OCI-LY1 (cell line): ENCODE measurements at regions not wholly inside any gene's neighbourhood (a gene's known extent, or its start where the extent isn't known, plus 50 kb on each side); places are given as distances from the start of the nearest gene placed in this dataset.

Source experiments
- H2AFZ ChIP-seq: fragments of 200-600 bp; sonication (generic), shearing (Covaris generic); 2 replicates; pipeline ENCODE4 v1.6.0; 2014; ENCODE audit warnings: antibody characterized with exemption, mild to moderate bottlenecking, low read length
- H3F3A ChIP-seq: fragments of 200-600 bp; sonication (generic), shearing (Covaris generic); 2 replicates; pipeline ENCODE4 v1.6.0; 2014; ENCODE audit warnings: mild to moderate bottlenecking, antibody characterized with exemption, low read length, moderate library complexity; ENCODE audit not compliant: insufficient read depth
- H3K27ac ChIP-seq: fragments of 200-600 bp; sonication (generic); 2 replicates; pipeline ENCODE4 v1.5.1; 2014; ENCODE audit warnings: low read length, mixed run types, mild to moderate bottlenecking, low read depth; ENCODE audit not compliant: poor library complexity, severe bottlenecking
- H3K27me3 ChIP-seq: fragments of 200-600 bp; sonication (generic); 2 replicates; pipeline ENCODE4 v1.6.0; 2014; ENCODE audit warnings: antibody characterized with exemption, mild to moderate bottlenecking, low read length, moderate library complexity; ENCODE audit not compliant: insufficient read depth
- H3K36me3 ChIP-seq: fragments of 200-600 bp; sonication (generic); 2 replicates; pipeline ENCODE4 v1.6.1; 2014; ENCODE audit warnings: mild to moderate bottlenecking, antibody characterized with exemption, low read length, moderate library complexity, mixed read lengths; ENCODE audit not compliant: insufficient read depth
- H3K4me1 ChIP-seq: fragments of 200-600 bp; sonication (generic); 2 replicates; pipeline ENCODE4 v1.5.1; 2014; ENCODE audit warnings: mild to moderate bottlenecking, low read length, moderate library complexity; ENCODE audit not compliant: insufficient read depth, severe bottlenecking
- H3K4me2 ChIP-seq: fragments of 200-600 bp; sonication (generic), shearing (Covaris generic); 2 replicates; pipeline ENCODE4 v1.6.1; 2014; ENCODE audit warnings: low read length
- H3K4me3 ChIP-seq: fragments of 200-600 bp; sonication (generic); 2 replicates; pipeline ENCODE4 v1.5.1; 2014; ENCODE audit warnings: low read length, low read depth, mild to moderate bottlenecking, mixed read lengths; ENCODE audit not compliant: poor library complexity, severe bottlenecking
- H3K79me2 ChIP-seq: fragments of 200-600 bp; shearing (Covaris generic); 2 replicates; pipeline ENCODE4 v1.6.1; 2016; ENCODE audit warnings: mixed run types, low read length, mixed read lengths; ENCODE audit not compliant: insufficient read depth
- H3K9ac ChIP-seq: fragments of 200-600 bp; sonication (generic), shearing (Covaris generic); 2 replicates; pipeline ENCODE4 v1.6.1; 2014; ENCODE audit warnings: mild to moderate bottlenecking, low read length, mixed read lengths
- H3K9me2 ChIP-seq: fragments of 200-600 bp; sonication (generic), shearing (Covaris generic); 2 replicates; pipeline ENCODE4 v1.6.1; 2014; ENCODE audit warnings: low read depth, mild to moderate bottlenecking, low read length, mixed read lengths
- H3K9me3 ChIP-seq: fragments of 200-600 bp; shearing (Covaris generic); 2 replicates; pipeline ENCODE4 v1.6.1; 2014; ENCODE audit warnings: low read length, mixed read lengths
- H4K20me1 ChIP-seq: fragments of 200-600 bp; sonication (generic), shearing (Covaris generic); 2 replicates; pipeline ENCODE4 v1.6.0; 2016; ENCODE audit warnings: mild to moderate bottlenecking, low read length; ENCODE audit not compliant: insufficient read depth
- CTCF ChIP-seq: fragments of 200-600 bp; sonication (generic), shearing (Covaris generic); IDR thresholded peaks from 2 replicates; pipeline ENCODE4 v1.5.1; 2017; ENCODE audit warnings: mild to moderate bottlenecking, antibody characterized with exemption, low read length, moderate library complexity, mixed read lengths
- EZH2 ChIP-seq: fragments of 200-600 bp; sonication (generic), shearing (Covaris generic); IDR thresholded peaks from 2 replicates; pipeline ENCODE4 v1.8.0; 2017; ENCODE audit warnings: borderline replicate concordance, mixed run types, mild to moderate bottlenecking, antibody characterized with exemption, low read length, moderate library complexity, mixed read lengths

GRCh38 chr9:116000748-116001329 is 152.8 kb upstream of the PAPPA start:
- Histone ChIP-seq H3K9me2 (no peaks in the 10 kb centered on the region), H3K9me3 (no peaks in the 10 kb centered on the region), H3F3A (no peaks in the 10 kb centered on the region), H3K36me3 (no peaks in the 10 kb centered on the region), H3K4me3 (no peak overlapping the region), H2AFZ (no peak overlapping the region), H3K9ac (no peak overlapping the region), H3K4me2 (no peak overlapping the region), H3K27ac (no peak overlapping the region), H4K20me1 (no peaks in the 10 kb centered on the region), H3K79me2 (no peaks in the 10 kb centered on the region), H3K27me3 (no peaks in the 10 kb centered on the region), H3K4me1 (no peaks in the 10 kb centered on the region)
- no peak for TF ChIP-seq EZH2
- TF ChIP-seq CTCF, result peak; percentile 68

- H3K4me2 ChIP-seq, result no peak overlapping the region
- no peak for TF ChIP-seq EZH2
- no peak for TF ChIP-seq CTCF
- no peaks in the 10 kb centered on the region for H3F3A ChIP-seq
- H4K20me1 ChIP-seq, result no peaks in the 10 kb centered on the region
- no peaks in the 10 kb centered on the region for H3K79me2 ChIP-seq
- H3K4me1 ChIP-seq, result no peaks in the 10 kb centered on the region
- H3K9me3 ChIP-seq, result no peaks in the 10 kb centered on the region
- H3K9me2 ChIP-seq, result no peaks in the 10 kb centered on the region
- no peak overlapping the region for H2AFZ ChIP-seq
- H3K36me3 ChIP-seq, result no peaks in the 10 kb centered on the region
- H3K9ac ChIP-seq, result no peak overlapping the region
- H3K27ac ChIP-seq, result no peak overlapping the region
- H3K27me3 ChIP-seq, result no peaks in the 10 kb centered on the region
- no peak overlapping the region for H3K4me3 ChIP-seq
Measured at GRCh38 chr9:116002181-116002580, 151.4 kb upstream of the PAPPA start.

GRCh38 chr9:116002624-116003023 is 151.0 kb upstream of the PAPPA start:
- no peaks in the 10 kb centered on the region for H3K36me3 ChIP-seq
- no peaks in the 10 kb centered on the region for H3K79me2 ChIP-seq
- no peaks in the 10 kb centered on the region for H3K9me2 ChIP-seq
- H3K27ac ChIP-seq, result no peak overlapping the region
- H3K9me3 ChIP-seq, result no peaks in the 10 kb centered on the region
- TF ChIP-seq CTCF (no peak), EZH2 (no peak)
- no peaks in the 10 kb centered on the region for H3K27me3 ChIP-seq
- H3K4me2 ChIP-seq, result no peak overlapping the region
- H4K20me1 ChIP-seq, result no peaks in the 10 kb centered on the region
- H3K4me3 ChIP-seq, result no peak overlapping the region
- H3F3A ChIP-seq, result no peaks in the 10 kb centered on the region
- no peak overlapping the region for H2AFZ ChIP-seq
- no peak overlapping the region for H3K9ac ChIP-seq
- no peaks in the 10 kb centered on the region for H3K4me1 ChIP-seq
